ENCODE measurements at regions not wholly inside any gene's neighbourhood (a gene's known extent, or its start where the extent isn't known, plus 50 kb on each side); places are given as distances from the start of the nearest gene placed in this dataset.

- H3K4me3 ChIP-seq (ENCODE audit: low read depth, low read length) = no peak overlapping the region
- TF ChIP-seq CTCF (IDR thresholded peaks at IDR 0.05; ENCODE audit: low read depth, low read length) = no peak
These were observed 595.1 kb downstream of the BUD13 start for GRCh38 chr11:116177521-116178210.

GRCh38 chr11:116176484-116177005 lies 596.2 kb downstream of the BUD13 start:
- H3K4me3 ChIP-seq (ENCODE audit: low read depth, low read length) = no peak overlapping the region
- TF ChIP-seq CTCF (IDR thresholded peaks at IDR 0.05; ENCODE audit: low read depth, low read length) = no peak

- no peak overlapping the region for H3K4me3 ChIP-seq (ENCODE audit: low read depth, low read length)
- no peak for TF ChIP-seq CTCF (IDR thresholded peaks at IDR 0.05; ENCODE audit: low read depth, low read length)
These were observed 597.1 kb downstream of the BUD13 start for GRCh38 chr11:116175707-116176106.

GRCh38 chr11:116173941-116174911 lies 598.6 kb downstream of the BUD13 start:
- TF ChIP-seq CTCF (IDR thresholded peaks at IDR 0.05; ENCODE audit: low read depth, low read length) = no peak
- H3K4me3 ChIP-seq (ENCODE audit: low read depth, low read length) = no peak overlapping the region

GRCh38 chr11:116173506-116173905 lies 599.3 kb downstream of the BUD13 start:
- no peak for TF ChIP-seq CTCF (IDR thresholded peaks at IDR 0.05; ENCODE audit: low read depth, low read length)
- no peak overlapping the region for H3K4me3 ChIP-seq (ENCODE audit: low read depth, low read length)

GRCh38 chr11:116172851-116173250 lies 599.9 kb downstream of the BUD13 start:
- TF ChIP-seq CTCF (IDR thresholded peaks at IDR 0.05; ENCODE audit: low read depth, low read length) = no peak
- no peak overlapping the region for H3K4me3 ChIP-seq (ENCODE audit: low read depth, low read length)

- no peak for TF ChIP-seq CTCF (IDR thresholded peaks at IDR 0.05; ENCODE audit: low read depth, low read length)
These were observed 600.6 kb downstream of the BUD13 start for GRCh38 chr11:116172156-116172555.

More at GRCh38 chr11:116172156-116172555, 600.6 kb downstream of the BUD13 start:
- H3K4me3 ChIP-seq (ENCODE audit: low read depth, low read length) = no peak overlapping the region
